GM04503 (cell line): ENCODE measurements at regions not wholly inside any gene's neighbourhood (a gene's known extent, or its start where the extent isn't known, plus 50 kb on each side); places are given as distances from the start of the nearest gene placed in this dataset.

ENCODE experiments used
- DNase-seq: peaks from one replicate; pipeline ENCODE4 v3.0.0-alpha.2; 2012; ENCODE audit warnings: low read depth

- DNase-seq = no peak
Observed at GRCh38 chr4:110675426-110675825, 52.5 kb upstream of the PITX2 start.

DNA sequence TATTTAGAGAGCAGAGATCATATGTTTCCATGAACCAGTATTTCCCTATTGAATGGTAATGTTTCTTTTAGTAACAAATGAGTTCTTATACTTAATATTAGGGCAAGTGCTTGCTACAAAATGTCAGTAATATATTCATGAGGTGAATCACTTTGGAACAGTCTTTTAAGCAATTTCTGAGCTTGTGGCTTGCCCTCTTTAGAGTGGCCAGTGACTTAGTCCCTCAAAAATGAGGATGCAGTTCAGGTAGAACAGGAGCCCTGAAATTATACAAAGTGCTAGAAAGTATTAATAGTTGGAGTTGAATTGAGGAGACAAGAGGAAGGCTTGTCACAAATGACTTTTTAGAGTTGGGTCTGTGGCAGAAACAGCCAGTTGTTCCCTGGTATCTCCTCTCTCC lies 53.4 kb upstream of the PITX2 start:
- no peak for DNase-seq

GRCh38 chr4:110678517-110679227 lies 55.8 kb upstream of the PITX2 start:
- no peak for DNase-seq

GRCh38 chr4:110680265-110680664 lies 57.4 kb upstream of the PITX2 start:
- no peak for DNase-seq

- DNase-seq = no peak
Observed at GRCh38 chr4:110681381-110681780, 58.5 kb upstream of the PITX2 start.

DNA sequence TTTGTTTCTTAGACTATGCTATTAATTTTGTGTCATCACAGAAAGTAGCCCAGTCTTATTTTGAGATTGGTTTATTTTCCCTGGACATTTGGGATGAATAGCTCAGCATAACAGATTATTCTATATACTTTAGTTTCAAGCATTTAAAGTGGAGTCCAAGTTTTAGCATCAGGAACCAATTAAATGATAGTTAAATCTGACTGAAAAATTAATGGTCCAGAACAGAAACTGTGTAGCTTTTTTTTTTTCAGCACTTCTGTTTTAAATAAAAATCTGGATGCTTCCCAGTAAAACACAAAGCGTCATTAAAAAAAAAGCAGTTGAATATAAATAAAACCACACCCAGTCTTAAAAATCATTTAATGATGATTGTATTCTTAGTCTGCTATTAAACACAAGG lies 59.4 kb upstream of the PITX2 start:
- DNase-seq = no peak

DNA sequence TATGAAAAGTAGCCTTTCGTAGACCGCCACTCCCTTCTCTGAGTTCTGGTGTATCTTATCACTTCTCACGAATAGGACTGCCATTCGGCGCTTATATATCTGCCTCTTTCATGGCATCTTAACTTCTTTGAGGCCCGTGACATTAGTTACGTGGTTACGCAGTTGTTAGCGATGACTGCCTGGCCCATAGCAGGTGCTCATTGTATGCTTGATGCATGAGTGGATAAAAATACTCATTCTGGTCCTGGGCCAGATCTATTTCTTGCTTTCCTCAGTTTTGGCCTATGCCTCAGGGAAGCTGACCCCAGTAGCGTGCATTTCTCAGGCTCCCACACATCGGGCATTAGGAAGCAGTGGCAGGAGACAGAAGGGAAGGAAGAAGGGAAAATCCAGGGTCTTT lies 60.7 kb upstream of the PITX2 start:
- no peak for DNase-seq

DNA sequence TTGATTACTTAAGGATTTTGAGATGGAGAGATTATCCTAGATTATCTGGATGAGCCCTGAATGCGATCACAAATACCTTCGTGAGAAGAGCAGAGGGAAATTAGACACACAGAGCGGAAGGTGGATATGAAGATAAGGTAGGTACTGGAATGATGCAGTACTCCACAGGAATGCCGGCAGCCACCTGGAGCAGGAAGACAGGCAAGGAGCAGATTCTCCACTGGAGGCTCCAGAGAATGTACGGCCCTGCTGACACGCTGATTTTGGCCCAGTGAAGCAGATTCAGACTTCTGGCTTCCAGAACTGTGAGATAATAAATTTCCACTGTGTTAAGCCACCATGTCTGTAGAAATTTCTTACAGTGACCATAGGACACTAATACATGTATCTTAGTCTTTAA lies 79.4 kb upstream of the PITX2 start:
- DNase-seq = no peak

DNA sequence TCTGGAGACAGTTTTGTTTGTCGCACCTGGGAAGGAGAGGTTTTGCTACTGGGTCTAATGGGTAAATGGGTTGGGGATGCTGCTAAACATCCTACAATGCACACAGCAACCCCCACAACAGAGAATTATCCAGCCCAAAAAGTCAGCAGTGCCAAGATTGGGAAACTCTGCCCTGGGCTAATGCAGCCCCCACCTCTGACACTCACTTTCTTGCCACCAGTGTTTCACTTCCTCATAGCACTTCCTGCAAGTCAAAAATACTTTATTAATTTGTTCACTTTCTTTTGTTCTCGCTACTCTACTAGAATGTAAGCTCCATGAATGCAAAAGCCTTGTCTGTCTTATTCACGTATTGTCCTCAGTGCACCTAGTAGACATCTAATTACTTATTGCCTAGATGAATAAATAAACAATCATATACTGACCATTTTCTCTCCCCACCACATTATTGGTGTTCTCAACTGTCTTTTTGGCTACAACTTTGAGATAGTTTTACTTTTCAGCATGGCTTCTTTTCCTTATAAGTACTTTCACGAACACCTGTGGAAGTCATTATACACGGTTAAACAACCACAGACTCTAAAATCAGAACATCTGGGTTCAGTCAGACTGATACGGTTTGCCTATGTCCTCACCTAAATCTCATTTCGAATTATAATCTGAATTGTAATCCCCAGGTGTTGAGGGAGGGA lies 82.0 kb upstream of the PITX2 start:
- no peak for DNase-seq

- no peak for DNase-seq
Observed at GRCh38 chr4:110705440-110705782, 82.5 kb upstream of the PITX2 start.

GRCh38 chr4:110710070-110710469 lies 87.2 kb upstream of the PITX2 start:
- no peak for DNase-seq

GRCh38 chr4:110712486-110712885 lies 89.6 kb upstream of the PITX2 start:
- DNase-seq = no peak

GRCh38 chr4:110730318-110730717 lies 107.4 kb upstream of the PITX2 start:
- DNase-seq = no peak

DNA sequence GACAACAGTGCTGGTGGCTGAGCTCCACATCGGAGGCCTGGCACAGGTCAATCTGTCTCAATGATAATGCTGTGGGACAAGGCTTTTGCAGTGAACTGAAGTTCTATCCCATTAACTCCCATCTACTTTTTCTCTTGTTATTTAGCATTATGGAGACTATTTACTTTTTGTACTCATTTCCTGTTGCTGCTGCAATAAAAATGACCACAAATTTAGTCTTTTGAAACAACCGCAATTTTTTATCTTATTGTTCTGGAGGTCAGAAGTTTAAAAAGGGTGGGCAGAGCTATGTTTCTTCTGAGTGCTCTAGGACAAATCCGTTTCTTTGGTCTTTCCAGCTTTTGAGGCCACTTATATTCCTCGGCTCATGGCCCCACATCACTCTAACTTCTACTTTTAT lies 111.0 kb upstream of the PITX2 start:
- DNase-seq = no peak

DNA sequence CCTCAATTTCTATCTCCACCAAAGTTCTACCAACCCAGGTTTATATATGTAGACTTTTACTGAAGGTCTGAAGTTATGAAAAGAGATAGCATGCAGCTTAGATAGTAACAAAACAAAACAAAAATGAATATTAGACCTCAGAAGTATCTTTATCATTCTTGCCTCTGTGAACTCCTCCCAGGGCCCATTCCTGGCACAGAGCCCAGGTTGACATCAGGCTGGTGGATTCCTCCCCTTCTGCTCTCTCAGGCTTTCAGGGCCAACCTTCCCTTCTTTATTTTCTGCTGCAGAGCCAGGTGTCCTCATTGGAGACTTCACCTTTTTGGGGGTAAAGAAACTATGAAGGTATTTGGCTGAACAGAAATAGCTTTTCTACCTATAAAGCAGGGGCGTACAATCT lies 112.8 kb upstream of the PITX2 start:
- DNase-seq = no peak

DNA sequence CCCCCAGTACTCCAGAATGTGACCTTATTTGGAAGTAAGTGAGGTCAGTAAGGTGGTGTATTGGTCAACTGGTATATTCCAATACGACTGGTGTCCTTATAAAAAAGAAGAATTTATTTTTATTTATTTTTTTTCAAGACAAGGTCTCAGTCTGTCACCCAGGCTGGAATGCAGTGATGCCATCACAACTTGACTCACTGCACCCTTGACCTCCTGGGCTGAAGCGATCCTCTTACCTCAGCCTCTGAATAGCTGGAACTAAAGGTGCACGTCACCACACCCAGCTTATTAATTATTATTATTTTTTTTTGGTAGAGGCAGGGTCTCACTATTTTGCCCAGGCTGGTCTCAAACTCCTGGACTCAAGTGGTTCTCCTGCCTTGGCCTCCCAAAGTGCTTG lies 115.1 kb upstream of the PITX2 start:
- DNase-seq = no peak

DNA sequence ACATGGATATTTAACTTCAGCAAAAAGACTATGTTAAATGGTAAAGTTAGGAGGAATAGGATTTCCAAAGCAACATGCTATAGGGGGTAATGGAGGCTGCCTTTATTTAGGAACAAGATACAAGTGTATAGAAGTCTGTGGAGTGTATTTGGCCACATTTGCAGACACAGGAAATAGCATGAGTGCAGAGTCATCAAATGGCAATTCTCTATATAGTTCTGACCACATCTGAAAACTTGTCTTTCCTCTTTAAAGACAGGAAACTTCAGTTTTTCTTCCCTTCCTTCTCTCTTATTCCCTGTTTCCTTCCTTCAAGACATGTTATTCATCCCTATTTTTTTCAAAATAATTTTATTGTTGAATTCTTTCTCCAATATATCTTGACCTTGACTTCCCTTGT lies 119.3 kb upstream of the PITX2 start:
- no peak for DNase-seq

GRCh38 chr4:110748071-110748470 lies 125.2 kb upstream of the PITX2 start:
- DNase-seq = no peak

GRCh38 chr4:110751183-110751582 lies 128.3 kb upstream of the PITX2 start:
- DNase-seq = no peak

DNA sequence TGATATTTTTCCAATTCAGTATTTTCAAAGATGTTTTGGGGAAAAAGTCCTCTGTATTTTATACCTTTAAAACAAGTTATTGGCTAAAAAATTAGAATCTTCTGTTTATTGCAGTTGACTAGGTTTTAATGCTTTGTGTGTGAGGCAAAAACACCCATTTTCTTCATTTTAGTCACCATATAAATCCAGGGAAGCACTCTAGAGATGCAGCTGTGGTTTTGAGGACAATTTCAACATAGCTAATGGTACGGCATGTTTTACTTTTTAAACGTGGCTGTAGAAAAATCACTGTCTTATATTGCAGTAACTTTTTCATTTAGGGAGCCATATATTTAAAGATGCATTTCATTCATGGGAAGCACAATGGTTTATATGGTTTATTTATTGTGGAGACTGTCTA lies 129.1 kb upstream of the PITX2 start:
- DNase-seq = no peak

- no peak for DNase-seq
Observed at GRCh38 chr4:110753466-110753865, 130.6 kb upstream of the PITX2 start.

GRCh38 chr4:110754716-110755115 lies 131.8 kb upstream of the PITX2 start:
- no peak for DNase-seq

DNA sequence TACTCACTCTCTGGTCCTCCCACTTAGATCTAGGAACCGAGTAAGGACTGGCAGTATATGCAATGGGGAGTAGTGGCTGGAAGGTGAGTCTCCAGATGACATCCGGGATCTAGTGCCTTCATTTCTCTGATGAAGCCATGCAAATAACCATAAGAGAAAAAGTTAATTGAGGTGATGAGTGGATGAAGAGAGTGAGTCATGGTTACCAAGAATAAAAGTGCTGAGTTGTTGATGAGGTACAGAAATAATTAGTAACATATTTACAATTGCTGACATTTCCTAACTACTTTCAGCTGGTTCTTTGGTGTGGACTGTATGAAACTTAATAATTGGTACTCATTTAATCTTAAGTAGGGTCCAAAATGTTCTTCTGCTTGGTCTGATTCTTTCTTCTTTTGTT lies 146.7 kb upstream of the PITX2 start:
- DNase-seq = no peak

- no peak for DNase-seq
Observed at GRCh38 chr4:110770353-110770752, 147.5 kb upstream of the PITX2 start.
